Brain microvascular endothelial cell (primary cell): ENCODE measurements at regions not wholly inside any gene's neighbourhood (a gene's known extent, or its start where the extent isn't known, plus 50 kb on each side); places are given as distances from the start of the nearest gene placed in this dataset.

ENCODE experiments used
- DNase-seq: peaks from one replicate; pipeline ENCODE4 v3.0.0-alpha.2; 2020
- H3K27ac ChIP-seq: fragments of 250-450 bp; sonication (Bioruptor Pico); 2 replicates; pipeline ENCODE4 v1.5.1; 2020; ENCODE audit warnings: mild to moderate bottlenecking, moderate library complexity
- H3K27me3 ChIP-seq: fragments of 250-450 bp; sonication (Bioruptor Pico); replicated peaks from 2 replicates; pipeline ENCODE4 v1.5.1; 2020; ENCODE audit warnings: mild to moderate bottlenecking
- H3K36me3 ChIP-seq: fragments of 250-450 bp; sonication (Bioruptor Pico); replicated peaks from 2 replicates; pipeline ENCODE4 v1.5.1; 2020; ENCODE audit warnings: mild to moderate bottlenecking
- H3K4me3 ChIP-seq: 2 replicates; pipeline ENCODE4 v1.5.1; 2011; ENCODE audit warnings: low read depth, mild to moderate bottlenecking, control low read depth, low read length, moderate library complexity
- CTCF ChIP-seq: IDR thresholded peaks from 2 replicates; pipeline ENCODE4 v1.5.1; 2011; ENCODE audit warnings: low read depth, mild to moderate bottlenecking, moderate library complexity, low read length, control low read depth, inconsistent platforms; ENCODE audit errors: missing control alignments
- in situ Hi-C: cut with HindIII; loops from 2 replicates; pipeline ENCODE4 v1.10.0; 2017; ENCODE audit warnings: low sequenced_read_pairs, low pct_ligation_motif_present

- no peak for DNase-seq
- no peak overlapping the region for H3K27ac ChIP-seq
- in situ Hi-C loops: no loop called here
- no peaks in the 10 kb centered on the region for H3K36me3 ChIP-seq
- H3K4me3 ChIP-seq: no peak overlapping the region
- no peak for TF ChIP-seq CTCF
- H3K27me3 ChIP-seq: peaks cover 4% of the 10 kb centered on the region
Measured at GRCh38 chr10:129030603-129030895, 436.5 kb upstream of the MGMT start.

GRCh38 chr10:129030996-129031843 lies 435.8 kb upstream of the MGMT start:
- TF ChIP-seq CTCF: peak; percentile 79
- H3K4me3 ChIP-seq: no peak overlapping the region
- H3K27me3 ChIP-seq: peaks cover 4% of the 10 kb centered on the region
- in situ Hi-C loops: no loop called here
- H3K27ac ChIP-seq: no peak overlapping the region
- DNase-seq: peak; percentile 33
- no peaks in the 10 kb centered on the region for H3K36me3 ChIP-seq

GRCh38 chr10:129031844-129032150 lies 435.2 kb upstream of the MGMT start:
- TF ChIP-seq CTCF: no peak
- in situ Hi-C loops: no loop called here
- H3K4me3 ChIP-seq: no peak overlapping the region
- DNase-seq: no peak
- H3K36me3 ChIP-seq: no peaks in the 10 kb centered on the region
- peaks cover 4% of the 10 kb centered on the region for H3K27me3 ChIP-seq
- H3K27ac ChIP-seq: no peak overlapping the region

GRCh38 chr10:129032372-129033313 lies 434.4 kb upstream of the MGMT start:
- no peak overlapping the region for H3K27ac ChIP-seq
- in situ Hi-C loops: no loop called here
- H3K36me3 ChIP-seq: no peaks in the 10 kb centered on the region
- no peak overlapping the region for H3K4me3 ChIP-seq
- no peak for TF ChIP-seq CTCF
- peaks cover 4% of the 10 kb centered on the region for H3K27me3 ChIP-seq
- DNase-seq: no peak

GRCh38 chr10:129033340-129033739 lies 433.7 kb upstream of the MGMT start:
- in situ Hi-C loops: no loop called here
- no peak for TF ChIP-seq CTCF
- no peak overlapping the region for H3K4me3 ChIP-seq
- no peak overlapping the region for H3K27ac ChIP-seq
- no peaks in the 10 kb centered on the region for H3K36me3 ChIP-seq
- DNase-seq: no peak
- H3K27me3 ChIP-seq: peaks cover 4% of the 10 kb centered on the region
